HG03135 (cell line): ENCODE measurements at regions not wholly inside any gene's neighbourhood (a gene's known extent, or its start where the extent isn't known, plus 50 kb on each side); places are given as distances from the start of the nearest gene placed in this dataset.
A peak's percentile ranks its signal among the peaks of the same experiment; 100 is the strongest.
"Not testable (repeated sequence)": the region's sequence is repeated elsewhere in the genome, so short reads cannot be mapped to it uniquely, and the experiment has no call there.

Source experiments
- ATAC-seq: cut with Tn5 transposase; IDR thresholded peaks from one replicate; pipeline ENCODE4 v1.9.1; 2021; ENCODE audit warnings: mild to moderate bottlenecking, moderate library complexity; ENCODE audit not compliant: unreplicated experiment

DNA sequence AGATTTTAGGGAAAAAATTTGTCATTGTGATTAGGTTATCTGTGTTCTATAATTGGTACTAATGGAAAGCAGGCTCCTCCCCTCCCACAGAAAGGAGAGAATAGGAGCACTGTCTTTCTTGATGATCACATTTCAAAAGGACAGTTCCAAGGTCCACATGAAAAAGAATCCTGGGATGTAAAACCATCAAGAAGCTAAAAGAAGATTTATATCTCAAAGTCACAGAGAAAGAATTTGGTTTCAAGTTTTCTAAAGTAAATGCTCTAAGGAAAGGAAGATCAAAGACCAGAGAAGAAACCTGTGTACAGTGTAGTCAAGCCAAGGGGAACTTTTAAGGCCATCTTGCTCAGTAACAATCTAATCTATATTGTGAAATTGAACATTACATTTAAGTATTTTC is 652.7 kb upstream of the HS3ST5 start:
- ATAC-seq, result no peak

GRCh38 chr6:114989279-114989964 is 646.6 kb upstream of the HS3ST5 start:
- peak; percentile 98 for ATAC-seq

DNA sequence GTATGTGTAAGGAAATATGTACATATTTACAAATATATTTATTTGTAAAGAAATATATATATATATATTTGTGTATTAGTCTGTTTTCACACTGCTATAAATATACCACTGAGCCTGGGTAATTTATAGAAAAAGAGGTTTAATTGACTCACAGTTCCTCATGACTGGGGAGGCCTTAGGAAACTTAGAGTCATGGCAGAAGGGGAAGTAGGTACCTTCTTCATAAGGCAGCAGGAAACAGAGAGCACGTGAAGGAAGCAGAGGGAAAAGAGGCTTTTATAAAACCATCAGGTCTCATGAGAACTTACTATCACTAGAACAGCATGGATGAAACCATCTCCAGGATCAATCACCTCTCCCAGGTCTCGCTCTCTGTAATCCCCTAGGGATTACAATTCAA is 644.5 kb upstream of the HS3ST5 start:
- no peak for ATAC-seq

DNA sequence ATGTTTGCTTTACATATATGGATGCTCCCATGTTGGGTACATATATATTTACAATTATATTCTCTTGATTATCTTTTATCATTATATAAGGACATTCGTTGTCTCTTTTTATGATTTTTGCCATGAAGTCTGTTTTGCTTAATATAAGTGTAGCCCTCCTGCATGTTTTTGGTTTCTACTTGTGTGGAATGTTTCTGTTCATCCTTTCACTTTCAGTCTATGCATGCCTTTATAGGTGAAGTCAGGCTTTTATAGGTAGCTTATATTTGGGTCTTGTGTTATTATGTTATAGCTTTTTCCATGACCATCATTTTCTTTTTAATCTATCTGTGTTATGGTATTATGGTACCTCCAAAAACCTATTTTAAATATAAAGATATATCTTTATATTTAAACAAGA is 612.5 kb upstream of the HS3ST5 start:
- no peak for ATAC-seq

- no peak for ATAC-seq
Measured at GRCh38 chr6:114952229-114952628, 609.4 kb upstream of the HS3ST5 start.

DNA sequence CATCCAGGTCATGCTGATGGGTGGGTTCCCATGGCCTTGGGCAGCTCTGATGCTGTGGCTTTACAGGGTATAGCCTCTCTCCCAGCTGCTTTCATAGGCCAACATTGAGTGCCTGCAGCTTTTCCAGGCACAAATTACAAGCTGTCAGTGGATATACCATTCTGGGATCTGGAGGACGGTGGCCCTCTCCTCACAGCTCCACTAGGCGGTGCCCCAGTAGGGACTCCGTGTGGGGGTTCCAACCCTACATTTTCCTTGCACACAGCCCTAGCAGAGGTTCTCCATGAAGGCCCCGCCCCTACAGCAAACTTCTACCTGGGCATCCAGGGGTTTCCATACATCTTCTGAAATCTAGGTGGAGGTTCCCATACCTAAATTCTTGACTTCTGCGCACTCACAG is 602.6 kb upstream of the HS3ST5 start:
- ATAC-seq, result no peak

GRCh38 chr6:114941078-114941477 is 598.3 kb upstream of the HS3ST5 start:
- no peak for ATAC-seq

- no peak for ATAC-seq
Measured at GRCh38 chr6:114940181-114940580, 597.4 kb upstream of the HS3ST5 start.

GRCh38 chr6:114939630-114940029 is 596.8 kb upstream of the HS3ST5 start:
- ATAC-seq, result no peak

DNA sequence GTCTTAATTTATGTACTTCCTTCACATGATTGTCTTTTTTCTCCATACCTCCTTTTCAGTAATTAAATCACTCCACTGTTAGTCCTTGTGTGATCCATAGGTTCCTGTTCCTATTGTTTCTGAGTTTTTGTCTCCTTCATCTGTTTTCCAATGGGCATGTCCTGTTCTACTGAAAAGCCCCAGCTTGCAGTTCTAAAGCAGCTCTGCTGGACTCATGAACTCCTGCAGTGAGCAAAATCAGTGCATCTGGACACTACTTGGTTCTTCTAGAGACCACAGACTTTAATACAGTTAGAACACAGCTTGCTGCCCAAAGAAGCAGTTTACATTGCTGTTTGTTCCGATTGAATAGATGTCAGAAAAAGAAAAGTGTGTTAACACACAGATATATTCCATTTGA is 593.3 kb upstream of the HS3ST5 start:
- ATAC-seq, result no peak

GRCh38 chr6:114934079-114934478 is 591.3 kb upstream of the HS3ST5 start:
- ATAC-seq, result no peak

DNA sequence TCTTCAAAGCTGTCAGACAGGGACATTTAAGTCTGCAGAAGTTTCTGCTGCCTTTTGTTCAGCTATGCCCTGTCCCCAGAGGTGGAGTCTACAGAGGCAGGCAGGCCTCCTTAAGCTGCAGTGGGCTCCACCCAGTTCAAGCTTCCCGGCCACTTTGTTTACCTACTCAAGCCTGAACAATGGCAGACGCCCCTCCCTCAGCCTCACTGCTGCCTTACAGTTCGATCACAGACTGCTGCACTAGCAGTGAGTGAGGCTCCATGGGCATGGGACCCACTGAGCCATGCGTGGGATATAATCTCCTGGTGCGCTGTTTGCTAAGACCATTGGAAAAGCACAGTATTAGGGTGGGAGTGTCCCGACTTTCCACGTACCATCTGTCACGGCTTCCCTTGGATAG is 585.9 kb upstream of the HS3ST5 start:
- not testable (repeated sequence) for ATAC-seq

- no peak for ATAC-seq
Measured at GRCh38 chr6:114906096-114906495, 563.3 kb upstream of the HS3ST5 start.

DNA sequence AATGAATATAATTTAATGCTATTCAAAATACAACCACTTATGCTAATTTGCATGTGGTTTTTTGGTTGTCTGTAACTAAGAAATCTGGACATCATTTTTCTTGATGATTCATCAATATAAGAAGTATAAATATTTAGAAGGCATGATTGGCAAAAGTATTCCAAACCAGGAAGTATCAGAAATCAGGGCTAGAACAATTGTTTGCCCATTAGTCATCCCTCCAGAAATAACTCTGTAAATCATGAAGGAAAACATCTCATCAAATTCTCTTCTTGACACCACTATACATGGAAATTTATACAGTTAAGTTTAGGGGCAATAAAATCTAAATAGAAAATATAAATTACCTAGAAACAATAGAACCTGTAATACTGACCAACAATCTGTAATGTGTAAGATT is 554.7 kb upstream of the HS3ST5 start:
- ATAC-seq, result no peak

DNA sequence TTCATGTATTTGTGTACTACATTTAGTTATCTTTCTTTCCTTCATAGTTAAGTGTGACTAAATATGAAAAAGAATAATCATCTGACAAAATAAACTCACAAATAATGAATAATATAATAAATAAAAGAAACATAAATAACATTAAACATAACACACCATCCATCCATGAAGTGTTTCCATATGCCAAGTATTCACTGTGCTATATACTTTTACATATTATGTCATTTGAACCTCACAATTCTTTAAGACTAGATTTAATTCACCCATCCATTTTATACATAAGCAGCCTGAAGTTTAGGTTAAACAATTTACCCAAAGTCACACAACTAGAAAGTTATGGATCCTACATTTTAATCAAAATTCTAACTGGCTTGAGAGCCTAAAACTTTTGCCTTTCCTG is 549.4 kb upstream of the HS3ST5 start:
- no peak for ATAC-seq

DNA sequence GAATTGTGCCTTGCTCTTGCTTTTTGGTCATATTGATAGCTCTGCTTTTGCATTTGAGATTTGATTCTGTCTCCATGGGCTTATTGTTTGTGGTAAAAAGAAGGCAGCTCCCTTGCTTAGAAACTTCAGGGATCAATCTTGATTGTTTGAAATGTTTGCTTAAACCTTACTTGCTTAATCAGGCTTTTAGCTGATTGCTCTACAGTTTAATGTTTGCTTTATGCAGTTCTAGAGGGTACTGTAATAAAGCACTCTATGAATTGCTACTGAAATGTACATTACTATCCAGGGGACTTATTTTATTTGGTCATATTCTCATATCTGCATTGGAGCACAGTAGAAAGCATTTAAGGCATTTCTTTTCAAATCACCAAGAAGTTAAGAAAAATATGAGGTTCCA is 545.4 kb upstream of the HS3ST5 start:
- no peak for ATAC-seq

GRCh38 chr6:114886670-114887436 is 544.0 kb upstream of the HS3ST5 start:
- no peak for ATAC-seq

DNA sequence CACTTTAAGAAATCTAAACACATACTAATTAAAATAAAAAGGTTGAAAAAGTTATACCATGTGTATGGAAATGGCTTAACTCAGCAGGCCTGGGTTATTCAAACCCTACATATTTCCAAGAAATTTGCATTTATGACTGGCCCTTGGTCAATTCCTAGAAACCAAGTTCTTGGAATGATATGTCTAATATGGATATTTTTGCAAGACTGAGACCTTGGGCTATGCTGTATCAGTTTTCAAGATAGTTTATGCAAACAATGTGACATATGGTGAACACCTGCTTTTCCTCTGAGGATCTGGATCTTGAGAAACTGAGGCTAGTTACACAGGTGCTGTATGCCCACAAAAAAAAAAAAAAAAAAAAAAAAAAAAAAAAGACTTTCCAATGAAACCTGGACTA is 536.9 kb upstream of the HS3ST5 start:
- ATAC-seq, result no peak

DNA sequence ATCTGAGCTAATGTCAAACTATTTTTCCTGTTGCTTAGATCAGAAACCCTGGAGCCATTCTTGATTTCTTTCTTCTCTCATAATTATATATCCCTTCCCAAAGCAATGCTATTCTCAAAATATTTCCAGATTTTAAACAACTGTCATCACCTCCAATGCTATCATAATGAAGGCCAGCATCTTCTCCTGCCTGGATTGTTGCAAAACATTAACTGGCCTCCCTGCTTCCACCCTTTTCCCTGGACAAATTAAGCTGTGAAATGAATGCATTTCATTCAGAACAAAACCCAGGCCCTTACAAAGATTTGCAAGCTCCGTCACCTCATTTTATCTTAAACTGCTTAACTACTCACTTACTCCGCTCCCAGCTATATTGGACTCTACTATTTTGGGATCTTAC is 535.3 kb upstream of the HS3ST5 start:
- no peak for ATAC-seq

DNA sequence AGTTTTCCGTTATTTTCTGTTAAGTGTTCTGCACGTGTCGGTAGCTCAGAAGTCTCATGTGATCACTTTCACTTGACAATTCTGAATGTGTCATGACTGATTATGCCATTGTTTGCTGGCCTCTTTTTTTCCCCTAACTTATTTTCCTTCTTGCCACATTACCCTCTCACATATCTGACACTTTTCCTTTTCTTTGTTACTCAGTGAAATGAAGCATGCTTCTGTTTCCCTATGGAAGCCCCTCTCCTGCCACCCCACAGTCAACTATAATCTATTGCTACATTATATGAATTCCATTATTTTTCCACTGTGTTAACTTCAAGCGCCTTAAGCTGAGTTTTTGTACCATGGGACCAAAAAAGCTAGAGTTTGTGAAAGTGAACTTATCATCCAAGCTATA is 531.6 kb upstream of the HS3ST5 start:
- no peak for ATAC-seq

GRCh38 chr6:114865506-114865905 is 522.7 kb upstream of the HS3ST5 start:
- ATAC-seq, result not testable (repeated sequence)

- no peak for ATAC-seq
Measured at GRCh38 chr6:114863610-114864009, 520.8 kb upstream of the HS3ST5 start.

GRCh38 chr6:114862819-114863218 is 520.0 kb upstream of the HS3ST5 start:
- no peak for ATAC-seq
